WTC11 (cell line): ENCODE measurements at regions not wholly inside any gene's neighbourhood (a gene's known extent, or its start where the extent isn't known, plus 50 kb on each side); places are given as distances from the start of the nearest gene placed in this dataset.

Experiments used
- ATAC-seq: fragments of 200-7000 bp; cut with Tn5 transposase; 2 replicates; pipeline ENCODE4 v1.10.0; 2021; ENCODE audit warnings: mild to moderate bottlenecking, moderate library complexity
- CTCF ChIA-PET: fragments of 300-600 bp; sonication (Branson Sonifier 250); formaldehyde crosslinking; loops from one replicate; lab custom pipeline; 2021; ENCODE audit warnings: antibody characterized with exemption; lab: Charles Lee
- POLR2A ChIA-PET: fragments of 350-600 bp; sonication (Branson Sonifier 250); formaldehyde crosslinking; loops from one replicate; lab custom pipeline; 2021; ENCODE audit warnings: antibody characterized with exemption; lab: Charles Lee
- DNase-seq: peaks from one replicate; pipeline ENCODE4 v3.0.0; 2021; ENCODE audit warnings: low spot score
- H3K27ac Mint-ChIP-seq: 2 replicates; pipeline ENCODE4 v1.8.0; 2021; ENCODE audit warnings: mixed read lengths
- H3K27me3 Mint-ChIP-seq: 2 replicates; pipeline ENCODE4 v1.8.0; 2021; ENCODE audit warnings: low read depth, mild to moderate bottlenecking, moderate library complexity, mixed read lengths
- H3K36me3 Mint-ChIP-seq: 2 replicates; pipeline ENCODE4 v1.8.0; 2021; ENCODE audit warnings: mixed read lengths
- H3K4me1 Mint-ChIP-seq: 2 replicates; pipeline ENCODE4 v1.8.0; 2022; ENCODE audit warnings: mixed read lengths
- H3K4me3 Mint-ChIP-seq: 2 replicates; pipeline ENCODE4 v1.8.0; 2021; ENCODE audit warnings: mild to moderate bottlenecking, moderate library complexity, mixed read lengths
- H3K9me3 Mint-ChIP-seq: 2 replicates; pipeline ENCODE4 v1.8.0; 2021; ENCODE audit warnings: mixed read lengths
- ATF6 ChIP-seq: sonication (generic); formaldehyde crosslinking; IDR thresholded peaks from 2 replicates; pipeline ENCODE4 v1.8.1; 2023; ENCODE audit warnings: mild to moderate bottlenecking, missing genetic modification reagents
- CREB1 ChIP-seq: sonication (generic); formaldehyde crosslinking; IDR thresholded peaks from 2 replicates; pipeline ENCODE4 v1.8.0; 2023; ENCODE audit warnings: mild to moderate bottlenecking, missing genetic modification reagents
- ELF4 ChIP-seq: sonication (generic); formaldehyde crosslinking; IDR thresholded peaks from 2 replicates; pipeline ENCODE4 v1.8.1; 2022; ENCODE audit warnings: low read depth, mild to moderate bottlenecking, moderate library complexity, missing genetic modification reagents
- ESRRA ChIP-seq: sonication (generic); formaldehyde crosslinking; IDR thresholded peaks from 2 replicates; pipeline ENCODE4 v1.8.1; 2022; ENCODE audit warnings: mild to moderate bottlenecking, missing genetic modification reagents, borderline replicate concordance
- FOXK1 ChIP-seq: sonication (generic); formaldehyde crosslinking; IDR thresholded peaks from 2 replicates; pipeline ENCODE4 v1.8.0; 2022; ENCODE audit warnings: mild to moderate bottlenecking, moderate library complexity, missing genetic modification reagents
- FOXP1 ChIP-seq: sonication (generic); formaldehyde crosslinking; IDR thresholded peaks from 2 replicates; pipeline ENCODE4 v1.8.0; 2022; ENCODE audit warnings: missing genetic modification reagents, mild to moderate bottlenecking, moderate library complexity, borderline replicate concordance
- HMGA2 ChIP-seq: fragments of 250-450 bp; sonication (Bioruptor Pico); IDR thresholded peaks from 2 replicates; pipeline ENCODE4 v1.4.0; 2021; ENCODE audit warnings: mild to moderate bottlenecking, moderate library complexity
- IRF1 ChIP-seq: sonication (generic); formaldehyde crosslinking; IDR thresholded peaks from 2 replicates; pipeline ENCODE4 v1.8.0; 2023; ENCODE audit warnings: missing genetic modification reagents
- JAZF1 ChIP-seq: fragments of 250-450 bp; sonication (Bioruptor Pico); IDR thresholded peaks from 2 replicates; pipeline ENCODE4 v1.9.0; 2021; ENCODE audit warnings: moderate library complexity, mild to moderate bottlenecking, inconsistent platforms
- JUN ChIP-seq: sonication (generic); formaldehyde crosslinking; IDR thresholded peaks from 2 replicates; pipeline ENCODE4 v1.8.0; 2023; ENCODE audit warnings: mild to moderate bottlenecking, missing genetic modification reagents
- MYBL2 ChIP-seq: sonication (generic); formaldehyde crosslinking; IDR thresholded peaks from 2 replicates; pipeline ENCODE4 v1.8.1; 2023; ENCODE audit warnings: mild to moderate bottlenecking, moderate library complexity, missing genetic modification reagents
- NR2C2 ChIP-seq: sonication (generic); formaldehyde crosslinking; IDR thresholded peaks from 2 replicates; pipeline ENCODE4 v1.8.0; 2022; ENCODE audit warnings: mild to moderate bottlenecking, missing genetic modification reagents
- RELA ChIP-seq: sonication (generic); formaldehyde crosslinking; IDR thresholded peaks from 2 replicates; pipeline ENCODE4 v1.8.1; 2022; ENCODE audit warnings: missing genetic modification reagents, mild to moderate bottlenecking, borderline replicate concordance
- SMAD3 ChIP-seq: sonication (generic); formaldehyde crosslinking; IDR thresholded peaks from 2 replicates; pipeline ENCODE4 v1.8.0; 2022; ENCODE audit warnings: missing genetic modification reagents, mild to moderate bottlenecking, borderline replicate concordance
- SP1 ChIP-seq: sonication (generic); formaldehyde crosslinking; conservative IDR thresholded peaks from 2 replicates; pipeline ENCODE4 v1.8.1; 2022; ENCODE audit warnings: missing genetic modification reagents
- ZNF232 ChIP-seq: sonication (generic); formaldehyde crosslinking; IDR thresholded peaks from 2 replicates; pipeline ENCODE4 v1.8.0; 2022; ENCODE audit warnings: mild to moderate bottlenecking, missing genetic modification reagents
- ZNF317 ChIP-seq: sonication (generic); formaldehyde crosslinking; IDR thresholded peaks from 2 replicates; pipeline ENCODE4 v1.8.1; 2023; ENCODE audit warnings: low read depth, mild to moderate bottlenecking, moderate library complexity, missing genetic modification reagents, borderline replicate concordance
- ZNF396 ChIP-seq: fragments of 250-450 bp; sonication (Bioruptor Pico); IDR thresholded peaks from 2 replicates; pipeline ENCODE4 v1.8.0; 2021; ENCODE audit warnings: mild to moderate bottlenecking, moderate library complexity, borderline replicate concordance
- ZNF423 ChIP-seq: fragments of 250-450 bp; sonication (Bioruptor Pico); IDR thresholded peaks from 2 replicates; pipeline ENCODE4 v2.1.2; 2022; ENCODE audit warnings: mild to moderate bottlenecking, moderate library complexity
- ZNF532 ChIP-seq: fragments of 250-450 bp; sonication (Bioruptor Pico); IDR thresholded peaks from 2 replicates; pipeline ENCODE4 v1.9.0; 2021; ENCODE audit warnings: mild to moderate bottlenecking, borderline replicate concordance
- ZNF671 ChIP-seq: fragments of 250-450 bp; sonication (Bioruptor Pico); IDR thresholded peaks from 2 replicates; pipeline ENCODE4 v1.8.0; 2021; ENCODE audit warnings: mild to moderate bottlenecking
- TF ChIP-seq, protein P1 (sequence below): sonication (generic); formaldehyde crosslinking; IDR thresholded peaks from 2 replicates; pipeline ENCODE4 v1.8.1; 2022; ENCODE audit warnings: low read depth, mild to moderate bottlenecking, moderate library complexity, missing genetic modification reagents, borderline replicate concordance
- TF ChIP-seq, protein P2 (sequence below): sonication (generic); formaldehyde crosslinking; IDR thresholded peaks from 2 replicates; pipeline ENCODE4 v1.8.1; 2023; ENCODE audit warnings: mild to moderate bottlenecking, missing genetic modification reagents, moderate library complexity
- TF ChIP-seq, protein P3 (sequence below): sonication (generic); formaldehyde crosslinking; IDR thresholded peaks from 2 replicates; pipeline ENCODE4 v1.8.0; 2022; ENCODE audit warnings: mild to moderate bottlenecking, missing genetic modification reagents
- TF ChIP-seq, protein P4 (sequence below): sonication (generic); formaldehyde crosslinking; IDR thresholded peaks from 2 replicates; pipeline ENCODE4 v1.8.0; 2022; ENCODE audit warnings: mild to moderate bottlenecking, missing genetic modification reagents
- TF ChIP-seq, protein P5 (sequence below): sonication (generic); formaldehyde crosslinking; IDR thresholded peaks from 2 replicates; pipeline ENCODE4 v1.8.1; 2022; ENCODE audit warnings: missing genetic modification reagents, borderline replicate concordance

- TF ChIP-seq, protein P1, sequence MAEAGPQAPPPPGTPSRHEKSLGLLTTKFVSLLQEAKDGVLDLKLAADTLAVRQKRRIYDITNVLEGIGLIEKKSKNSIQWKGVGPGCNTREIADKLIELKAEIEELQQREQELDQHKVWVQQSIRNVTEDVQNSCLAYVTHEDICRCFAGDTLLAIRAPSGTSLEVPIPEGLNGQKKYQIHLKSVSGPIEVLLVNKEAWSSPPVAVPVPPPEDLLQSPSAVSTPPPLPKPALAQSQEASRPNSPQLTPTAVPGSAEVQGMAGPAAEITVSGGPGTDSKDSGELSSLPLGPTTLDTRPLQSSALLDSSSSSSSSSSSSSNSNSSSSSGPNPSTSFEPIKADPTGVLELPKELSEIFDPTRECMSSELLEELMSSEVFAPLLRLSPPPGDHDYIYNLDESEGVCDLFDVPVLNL: no peak
- TF ChIP-seq, protein P2, sequence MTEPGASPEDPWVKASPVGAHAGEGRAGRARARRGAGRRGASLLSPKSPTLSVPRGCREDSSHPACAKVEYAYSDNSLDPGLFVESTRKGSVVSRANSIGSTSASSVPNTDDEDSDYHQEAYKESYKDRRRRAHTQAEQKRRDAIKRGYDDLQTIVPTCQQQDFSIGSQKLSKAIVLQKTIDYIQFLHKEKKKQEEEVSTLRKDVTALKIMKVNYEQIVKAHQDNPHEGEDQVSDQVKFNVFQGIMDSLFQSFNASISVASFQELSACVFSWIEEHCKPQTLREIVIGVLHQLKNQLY (CRISPR knock-in tag): no peak
- TF ChIP-seq, protein P3, sequence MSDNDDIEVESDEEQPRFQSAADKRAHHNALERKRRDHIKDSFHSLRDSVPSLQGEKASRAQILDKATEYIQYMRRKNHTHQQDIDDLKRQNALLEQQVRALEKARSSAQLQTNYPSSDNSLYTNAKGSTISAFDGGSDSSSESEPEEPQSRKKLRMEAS (CRISPR knock-in tag): no peak
- TF ChIP-seq JAZF1 (no peak), FOXK1 (CRISPR knock-in tag) (no peak), MYBL2 (CRISPR knock-in tag) (no peak), NR2C2 (CRISPR knock-in tag) (no peak), ZNF396 (no peak), IRF1 (no peak), FOXP1 (no peak), ZNF423 (CRISPR knock-in tag) (no peak), ZNF232 (CRISPR knock-in tag) (no peak), JUN (CRISPR knock-in tag) (no peak), RELA (CRISPR knock-in tag) (no peak), CREB1 (CRISPR knock-in tag) (no peak), HMGA2 (CRISPR knock-in tag) (no peak), SMAD3 (CRISPR knock-in tag) (no peak), SP1 (CRISPR knock-in tag) (no peak)
- TF ChIP-seq, protein P4, sequence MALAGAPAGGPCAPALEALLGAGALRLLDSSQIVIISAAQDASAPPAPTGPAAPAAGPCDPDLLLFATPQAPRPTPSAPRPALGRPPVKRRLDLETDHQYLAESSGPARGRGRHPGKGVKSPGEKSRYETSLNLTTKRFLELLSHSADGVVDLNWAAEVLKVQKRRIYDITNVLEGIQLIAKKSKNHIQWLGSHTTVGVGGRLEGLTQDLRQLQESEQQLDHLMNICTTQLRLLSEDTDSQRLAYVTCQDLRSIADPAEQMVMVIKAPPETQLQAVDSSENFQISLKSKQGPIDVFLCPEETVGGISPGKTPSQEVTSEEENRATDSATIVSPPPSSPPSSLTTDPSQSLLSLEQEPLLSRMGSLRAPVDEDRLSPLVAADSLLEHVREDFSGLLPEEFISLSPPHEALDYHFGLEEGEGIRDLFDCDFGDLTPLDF (CRISPR knock-in tag): no peak
- Mint-ChIP-seq H3K36me3 (no peaks in the 10 kb centered on the region), H3K9me3 (peaks cover 5% of the 10 kb centered on the region), H3K27me3 (no peaks in the 10 kb centered on the region), H3K4me3 (no peak overlapping the region), H3K4me1 (peaks cover 13% of the 10 kb centered on the region), H3K27ac (no peak overlapping the region)
- POLR2A ChIA-PET: no interaction called here
- no peak for ATAC-seq
- DNase-seq: no peak
- CTCF ChIA-PET: interaction anchor here (1.0 to 1.8 kb wide), 2 partner anchors 20 to 631 kb away, joined by 4 to 6 read pairs; no protein-coding TSS in a partner anchor
These were observed 660.2 kb upstream of the API5 start for GRCh38 chr11:42651621-42652020.

GRCh38 chr11:42657169-42657568 lies 654.6 kb upstream of the API5 start:
- no peak for ATAC-seq
- no peak for DNase-seq
- Mint-ChIP-seq H3K9me3 (peaks cover 5% of the 10 kb centered on the region), H3K27ac (no peak overlapping the region), H3K27me3 (no peaks in the 10 kb centered on the region), H3K4me1 (no peaks in the 10 kb centered on the region), H3K36me3 (no peaks in the 10 kb centered on the region), H3K4me3 (no peak overlapping the region)
- ChIA-PET CTCF (no interaction called here), POLR2A (no interaction called here)
- no peak for TF ChIP-seq ESRRA (CRISPR knock-in tag)
- TF ChIP-seq, protein P5, sequence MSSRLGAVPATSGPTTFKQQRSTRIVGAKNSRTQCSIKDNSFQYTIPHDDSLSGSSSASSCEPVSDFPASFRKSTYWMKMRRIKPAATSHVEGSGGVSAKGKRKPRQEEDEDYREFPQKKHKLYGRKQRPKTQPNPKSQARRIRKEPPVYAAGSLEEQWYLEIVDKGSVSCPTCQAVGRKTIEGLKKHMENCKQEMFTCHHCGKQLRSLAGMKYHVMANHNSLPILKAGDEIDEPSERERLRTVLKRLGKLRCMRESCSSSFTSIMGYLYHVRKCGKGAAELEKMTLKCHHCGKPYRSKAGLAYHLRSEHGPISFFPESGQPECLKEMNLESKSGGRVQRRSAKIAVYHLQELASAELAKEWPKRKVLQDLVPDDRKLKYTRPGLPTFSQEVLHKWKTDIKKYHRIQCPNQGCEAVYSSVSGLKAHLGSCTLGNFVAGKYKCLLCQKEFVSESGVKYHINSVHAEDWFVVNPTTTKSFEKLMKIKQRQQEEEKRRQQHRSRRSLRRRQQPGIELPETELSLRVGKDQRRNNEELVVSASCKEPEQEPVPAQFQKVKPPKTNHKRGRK (CRISPR knock-in tag): no peak
- no peak for TF ChIP-seq ZNF532 (CRISPR knock-in tag)
- TF ChIP-seq ELF4: no peak
- no peak for TF ChIP-seq ZNF671 (CRISPR knock-in tag)
- no peak for TF ChIP-seq ATF6 (CRISPR knock-in tag)
- TF ChIP-seq ZNF317 (CRISPR knock-in tag): no peak
- no peak for TF ChIP-seq CREB1 (CRISPR knock-in tag)
